Stimulated activated CD8-positive, alpha-beta memory T cell treated with anti-CD3 and anti-CD28 coated beads, Interleukin-2, amount 100 ng/mL, for 1 hour (primary cell): ENCODE measurements at regions not wholly inside any gene's neighbourhood (a gene's known extent, or its start where the extent isn't known, plus 50 kb on each side); places are given as distances from the start of the nearest gene placed in this dataset.
"Not testable (repeated sequence)": the region's sequence is repeated elsewhere in the genome, so short reads cannot be mapped to it uniquely, and the experiment has no call there.

ENCODE experiments used
- DNase-seq, 2 donors: peaks; one replicate each; pipeline ENCODE4 v3.0.0-alpha.2; 2020; ENCODE audit warnings: low read depth in 2 of 2

- no peak for DNase-seq
These were observed 273.8 kb upstream of the SFSWAP start for GRCh38 chr12:131436922-131437705.

- DNase-seq: no peak
These were observed 273.0 kb upstream of the SFSWAP start for GRCh38 chr12:131437706-131438492.

GRCh38 chr12:131438493-131438835 lies 272.4 kb upstream of the SFSWAP start:
- DNase-seq: not testable (repeated sequence)

- no peak for DNase-seq
These were observed 272.0 kb upstream of the SFSWAP start for GRCh38 chr12:131438881-131439280.

GRCh38 chr12:131439752-131440151 lies 271.1 kb upstream of the SFSWAP start:
- DNase-seq: not testable (repeated sequence)

GRCh38 chr12:131440209-131441059 lies 270.5 kb upstream of the SFSWAP start:
- DNase-seq: not testable (repeated sequence)

- no peak for DNase-seq
These were observed 269.9 kb upstream of the SFSWAP start for GRCh38 chr12:131441060-131441396.

- no peak for DNase-seq
These were observed 269.1 kb upstream of the SFSWAP start for GRCh38 chr12:131441638-131442336.

GRCh38 chr12:131442337-131442918 lies 268.5 kb upstream of the SFSWAP start:
- DNase-seq: no peak

GRCh38 chr12:131443019-131444000 lies 267.6 kb upstream of the SFSWAP start:
- no peak for DNase-seq

GRCh38 chr12:131444220-131445164 lies 266.4 kb upstream of the SFSWAP start:
- DNase-seq: no peak

GRCh38 chr12:131445184-131445774 lies 265.6 kb upstream of the SFSWAP start:
- DNase-seq: no peak

- DNase-seq: no peak
These were observed 265.1 kb upstream of the SFSWAP start for GRCh38 chr12:131445795-131446194.

GRCh38 chr12:131447636-131448035 lies 263.3 kb upstream of the SFSWAP start:
- DNase-seq: not testable (repeated sequence)

GRCh38 chr12:131448254-131448795 lies 262.6 kb upstream of the SFSWAP start:
- DNase-seq: no peak

GRCh38 chr12:131449027-131449426 lies 261.9 kb upstream of the SFSWAP start:
- no peak for DNase-seq

GRCh38 chr12:131452444-131452860 lies 258.4 kb upstream of the SFSWAP start:
- no peak for DNase-seq
